ENCODE measurements at regions not wholly inside any gene's neighbourhood (a gene's known extent, or its start where the extent isn't known, plus 50 kb on each side); places are given as distances from the start of the nearest gene placed in this dataset.
A peak's percentile ranks its signal among the peaks of the same experiment; 100 is the strongest.

GRCh38 chr6:12635813-12636212 lies 80.8 kb upstream of the PHACTR1 start:
- DNase-seq (ENCODE audit: low read depth in 2 of 2) = peak in 1 of 2 donors; percentile 82
- Histone ChIP-seq H3K9ac (ENCODE audit: insufficient read depth, low read length) (no peak overlapping the region), H3K4me2 (ENCODE audit: extremely low read depth, insufficient read depth, low read length) (no peak overlapping the region), H3K27ac (ENCODE audit: insufficient read depth, low read length) (no peak overlapping the region), H3K79me2 (ENCODE audit: control insufficient read depth, insufficient read depth, low read length) (no peaks in the 10 kb centered on the region), H3K36me3 (ENCODE audit: control insufficient read depth, insufficient read depth, low read length) (no peaks in the 10 kb centered on the region), H3K27me3 (ENCODE audit: control insufficient read depth, insufficient read depth, low read length) (no peaks in the 10 kb centered on the region), H3K4me1 (ENCODE audit: control insufficient read depth, extremely low read depth, insufficient read depth, low read length) (no peaks in the 10 kb centered on the region), H3K9me3 (ENCODE audit: control insufficient read depth, insufficient read depth, low read depth, low read length) (no peaks in the 10 kb centered on the region), H4K20me1 (ENCODE audit: control insufficient read depth, extremely low read depth, insufficient read depth, low read length) (no peaks in the 10 kb centered on the region), H3K4me3 (replicated peaks in 1 of 4; ENCODE audit: control extremely low read depth in 1 of 4, insufficient read depth in 1 of 4, low read depth in 3 of 4, low read length in 4 of 4) (no peak overlapping the region), H2AFZ (ENCODE audit: low read length) (no peak overlapping the region)
- no peak for TF ChIP-seq EZH2 (IDR thresholded peaks at IDR 0.05; ENCODE audit: low read length, missing control alignments)
- TF ChIP-seq CTCF (conservative IDR thresholded peaks at IDR 0.05 in 1 of 2, IDR thresholded peaks at IDR 0.05 in 1 of 2; ENCODE audit: low read depth in 1 of 2, low read length in 2 of 2) = no peak

DNA sequence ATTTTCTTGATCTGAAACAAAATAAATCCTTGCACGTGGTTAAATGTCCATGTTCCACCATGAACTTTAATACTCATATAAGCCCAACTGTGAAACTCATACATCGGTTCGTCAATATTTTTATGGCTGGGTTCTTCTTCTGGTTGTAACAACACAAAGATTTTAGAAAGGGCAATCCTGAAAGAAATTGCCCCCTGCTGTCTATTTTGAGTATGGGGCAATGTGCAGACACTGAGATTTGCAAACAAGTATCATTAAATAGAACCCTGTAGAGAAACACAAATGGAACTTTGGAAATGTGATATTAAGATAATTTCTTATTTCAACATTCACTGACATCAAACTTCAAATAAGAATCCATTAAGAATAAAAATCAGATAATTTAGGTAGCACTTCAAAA lies 80.2 kb upstream of the PHACTR1 start:
- Histone ChIP-seq H3K79me2 (ENCODE audit: control insufficient read depth, insufficient read depth, low read length) (no peaks in the 10 kb centered on the region), H3K27ac (ENCODE audit: insufficient read depth, low read length) (no peak overlapping the region), H3K4me2 (ENCODE audit: extremely low read depth, insufficient read depth, low read length) (no peak overlapping the region), H3K9ac (ENCODE audit: insufficient read depth, low read length) (no peak overlapping the region), H3K4me1 (ENCODE audit: control insufficient read depth, extremely low read depth, insufficient read depth, low read length) (no peaks in the 10 kb centered on the region), H4K20me1 (ENCODE audit: control insufficient read depth, extremely low read depth, insufficient read depth, low read length) (no peaks in the 10 kb centered on the region), H3K27me3 (ENCODE audit: control insufficient read depth, insufficient read depth, low read length) (no peaks in the 10 kb centered on the region), H3K9me3 (ENCODE audit: control insufficient read depth, insufficient read depth, low read depth, low read length) (no peaks in the 10 kb centered on the region), H3K4me3 (replicated peaks in 1 of 4; ENCODE audit: control extremely low read depth in 1 of 4, insufficient read depth in 1 of 4, low read depth in 3 of 4, low read length in 4 of 4) (no peak overlapping the region), H3K36me3 (ENCODE audit: control insufficient read depth, insufficient read depth, low read length) (no peaks in the 10 kb centered on the region), H2AFZ (ENCODE audit: low read length) (no peak overlapping the region)
- no peak for DNase-seq (ENCODE audit: low read depth in 2 of 2)
- TF ChIP-seq EZH2 (IDR thresholded peaks at IDR 0.05; ENCODE audit: low read length, missing control alignments) = no peak
- TF ChIP-seq CTCF (conservative IDR thresholded peaks at IDR 0.05 in 1 of 2, IDR thresholded peaks at IDR 0.05 in 1 of 2; ENCODE audit: low read depth in 1 of 2, low read length in 2 of 2) = no peak

DNA sequence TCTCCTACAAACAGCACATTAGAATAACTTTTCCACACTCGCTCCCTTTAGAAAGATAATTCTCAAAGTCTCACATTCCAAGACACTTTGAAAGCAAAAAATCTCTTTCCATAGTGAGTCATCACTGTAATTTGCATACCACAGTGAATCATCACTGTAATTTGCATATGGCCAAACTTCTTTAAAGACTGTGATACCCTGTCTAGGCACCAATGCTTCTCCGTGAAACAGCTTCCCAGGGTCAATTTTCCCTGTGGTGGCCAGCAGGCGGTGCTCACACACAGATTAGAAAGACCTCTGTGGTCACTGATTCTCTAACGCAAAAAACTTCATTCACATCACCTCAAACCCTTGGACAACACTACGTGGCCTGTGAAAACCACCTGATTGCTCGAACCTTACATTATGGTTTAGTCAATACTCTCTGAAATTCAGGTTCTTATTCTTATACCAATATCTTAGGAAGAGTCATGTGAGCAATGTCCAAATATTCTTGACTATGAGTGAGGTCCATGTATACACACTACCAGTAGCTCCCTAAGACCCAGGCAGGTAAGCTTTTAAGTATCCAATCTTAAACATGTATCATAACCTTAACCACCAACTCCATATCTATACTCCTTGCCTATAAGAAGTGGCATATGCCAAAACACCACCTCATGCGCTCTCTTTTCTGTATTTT lies 78.5 kb upstream of the PHACTR1 start:
- H3K4me3 ChIP-seq (replicated peaks in 1 of 4; ENCODE audit: control extremely low read depth in 1 of 4, insufficient read depth in 1 of 4, low read depth in 3 of 4, low read length in 4 of 4) = no peak overlapping the region
- H3K4me2 ChIP-seq (ENCODE audit: extremely low read depth, insufficient read depth, low read length) = no peak overlapping the region
- peak; percentile 18 to 86 for DNase-seq (ENCODE audit: low read depth in 2 of 2)
- no peak overlapping the region for H3K9ac ChIP-seq (ENCODE audit: insufficient read depth, low read length)
- no peaks in the 10 kb centered on the region for H4K20me1 ChIP-seq (ENCODE audit: control insufficient read depth, extremely low read depth, insufficient read depth, low read length)
- H2AFZ ChIP-seq (ENCODE audit: low read length) = no peak overlapping the region
- no peak for TF ChIP-seq EZH2 (IDR thresholded peaks at IDR 0.05; ENCODE audit: low read length, missing control alignments)
- TF ChIP-seq CTCF (conservative IDR thresholded peaks at IDR 0.05 in 1 of 2, IDR thresholded peaks at IDR 0.05 in 1 of 2; ENCODE audit: low read depth in 1 of 2, low read length in 2 of 2) = peak; percentile 54 to 62
- H3K27ac ChIP-seq (ENCODE audit: insufficient read depth, low read length) = no peak overlapping the region
- no peaks in the 10 kb centered on the region for H3K36me3 ChIP-seq (ENCODE audit: control insufficient read depth, insufficient read depth, low read length)
- H3K4me1 ChIP-seq (ENCODE audit: control insufficient read depth, extremely low read depth, insufficient read depth, low read length) = no peaks in the 10 kb centered on the region
- H3K9me3 ChIP-seq (ENCODE audit: control insufficient read depth, insufficient read depth, low read depth, low read length) = no peaks in the 10 kb centered on the region
- no peaks in the 10 kb centered on the region for H3K27me3 ChIP-seq (ENCODE audit: control insufficient read depth, insufficient read depth, low read length)
- H3K79me2 ChIP-seq (ENCODE audit: control insufficient read depth, insufficient read depth, low read length) = no peaks in the 10 kb centered on the region

All from fibroblast of lung (primary cell).